Right forelimb (tissue), 1 donor: ENCODE measurements at regions not wholly inside any gene's neighbourhood (a gene's known extent, or its start where the extent isn't known, plus 50 kb on each side); places are given as distances from the start of the nearest gene placed in this dataset.

ENCODE experiments used
- DNase-seq: peaks from one replicate; pipeline ENCODE4 v3.0.0-alpha.2; 2018

DNA sequence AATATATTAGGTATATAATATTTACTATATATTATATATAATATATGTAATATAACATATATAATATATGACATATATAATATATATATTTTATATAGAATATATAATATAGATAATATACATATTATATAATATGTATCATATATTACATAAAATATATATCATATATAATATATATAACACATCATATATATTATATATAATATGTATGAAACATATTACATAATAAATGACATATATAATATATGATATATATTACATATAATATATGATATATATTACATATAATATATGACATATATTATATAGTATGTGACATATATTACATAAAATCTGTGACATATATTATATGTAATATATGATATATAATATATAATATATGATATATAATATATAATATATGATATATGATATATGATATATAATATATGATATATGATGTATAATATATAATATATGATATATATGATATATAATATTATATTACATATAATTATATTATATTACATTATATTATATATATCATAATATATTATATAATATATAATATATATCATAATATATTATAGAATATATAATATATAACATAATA, 119.5 kb upstream of the RIMBP3 start:
- no peak for DNase-seq

DNA sequence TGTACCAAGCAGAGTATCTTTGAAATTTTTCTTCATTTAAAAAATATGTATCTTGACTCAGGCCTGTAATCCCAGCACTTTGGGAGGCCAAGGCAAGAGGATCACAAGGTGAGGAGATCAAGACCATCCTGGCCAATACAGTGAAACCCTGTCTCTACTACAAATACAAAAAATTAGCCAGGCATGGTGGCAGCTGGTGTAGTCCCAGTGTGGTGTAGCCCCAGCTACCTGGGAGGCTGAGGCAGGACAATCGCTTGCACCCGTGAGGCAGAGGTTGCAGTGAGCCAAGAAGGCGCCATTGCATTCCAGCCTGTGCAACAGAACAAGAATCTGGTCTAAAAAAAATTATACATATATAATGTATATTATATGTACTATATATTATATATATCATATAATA, 118.7 kb upstream of the RIMBP3 start:
- peak; percentile 86 for DNase-seq
